GM12875 (cell line): ENCODE measurements at regions not wholly inside any gene's neighbourhood (a gene's known extent, or its start where the extent isn't known, plus 50 kb on each side); places are given as distances from the start of the nearest gene placed in this dataset.

Experiments
- H3K4me3 ChIP-seq: one replicate; pipeline ENCODE4 v1.5.1; 2011; ENCODE audit warnings: low read depth, low read length, control low read depth
- CTCF ChIP-seq: IDR thresholded peaks from 2 replicates; pipeline ENCODE4 v1.5.1; 2011; ENCODE audit warnings: low read depth, mild to moderate bottlenecking, control low read depth, inconsistent platforms, low read length, moderate library complexity, borderline replicate concordance; ENCODE audit not compliant: insufficient read depth

- TF ChIP-seq CTCF: no peak
- H3K4me3 ChIP-seq: no peak overlapping the region
Observed at GRCh38 chr7:46637793-46638735, 717.0 kb upstream of the IGFBP3 start.

DNA sequence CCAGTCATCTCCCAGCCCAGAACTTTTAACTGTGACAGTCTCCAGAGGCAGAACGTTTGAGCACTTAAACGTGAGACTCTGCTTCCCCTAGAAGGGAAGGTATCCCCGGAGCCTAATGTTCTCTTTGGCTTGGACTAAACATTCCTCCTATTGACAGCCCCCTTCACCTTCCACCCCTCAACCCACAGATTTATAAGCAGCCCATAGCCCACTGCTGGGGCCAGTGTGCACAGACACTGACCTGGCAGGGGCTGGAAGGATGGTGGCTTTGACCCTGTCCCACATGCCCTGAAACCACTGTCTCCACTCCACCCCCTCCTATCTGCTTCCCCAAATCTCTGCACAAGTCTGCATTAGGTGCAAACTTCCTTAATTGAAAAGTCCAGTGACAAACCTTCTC, 715.0 kb upstream of the IGFBP3 start:
- no peak overlapping the region for H3K4me3 ChIP-seq
- no peak for TF ChIP-seq CTCF

DNA sequence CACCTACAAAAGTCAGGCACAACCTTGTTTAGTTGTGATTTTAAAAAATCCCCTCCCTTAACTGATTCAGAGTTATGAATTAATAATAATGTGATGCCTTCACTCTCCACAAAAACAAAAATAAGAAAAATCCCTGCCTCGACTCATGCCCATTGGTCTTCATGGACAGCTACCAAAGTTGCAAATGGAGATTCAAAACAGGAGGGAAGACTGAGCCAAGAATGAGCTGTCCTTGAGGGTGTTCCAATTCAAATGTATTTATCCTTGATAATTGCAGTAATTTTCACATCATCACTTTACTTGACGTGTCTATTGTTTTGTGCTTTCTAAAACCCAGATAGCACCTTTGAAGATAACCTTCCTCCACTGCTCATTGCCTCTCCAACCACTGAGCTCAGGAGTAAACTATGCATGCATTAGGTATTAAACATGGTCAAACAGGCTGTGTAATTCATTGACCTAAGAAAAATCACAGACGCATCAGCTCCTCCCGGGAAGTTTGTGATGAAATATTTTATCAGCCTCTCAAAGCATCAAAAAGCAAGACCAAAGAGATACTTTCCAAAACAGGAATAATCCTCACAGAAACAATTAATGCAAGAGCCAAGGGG, 712.7 kb upstream of the IGFBP3 start:
- H3K4me3 ChIP-seq: no peak overlapping the region
- TF ChIP-seq CTCF: no peak

DNA sequence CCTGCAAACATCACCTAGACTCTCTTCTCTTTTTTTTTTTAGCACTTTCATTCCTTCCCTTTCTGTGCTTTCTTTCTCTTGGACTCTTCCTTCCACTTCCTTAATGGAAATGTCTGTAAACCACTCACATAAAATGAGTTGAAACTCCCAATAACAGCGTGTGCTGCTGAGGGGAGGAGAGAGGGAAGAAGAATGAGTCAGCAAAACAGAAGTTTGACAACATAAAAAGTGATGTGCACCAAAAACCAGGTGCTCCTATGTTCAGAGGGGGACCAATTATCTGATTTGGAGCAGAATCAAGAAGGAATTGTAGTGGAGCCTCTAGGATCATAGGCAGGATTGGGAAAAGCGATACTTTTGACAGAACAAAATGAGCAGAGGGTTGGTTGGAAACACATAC, 712.1 kb upstream of the IGFBP3 start:
- no peak for TF ChIP-seq CTCF
- H3K4me3 ChIP-seq: no peak overlapping the region

DNA sequence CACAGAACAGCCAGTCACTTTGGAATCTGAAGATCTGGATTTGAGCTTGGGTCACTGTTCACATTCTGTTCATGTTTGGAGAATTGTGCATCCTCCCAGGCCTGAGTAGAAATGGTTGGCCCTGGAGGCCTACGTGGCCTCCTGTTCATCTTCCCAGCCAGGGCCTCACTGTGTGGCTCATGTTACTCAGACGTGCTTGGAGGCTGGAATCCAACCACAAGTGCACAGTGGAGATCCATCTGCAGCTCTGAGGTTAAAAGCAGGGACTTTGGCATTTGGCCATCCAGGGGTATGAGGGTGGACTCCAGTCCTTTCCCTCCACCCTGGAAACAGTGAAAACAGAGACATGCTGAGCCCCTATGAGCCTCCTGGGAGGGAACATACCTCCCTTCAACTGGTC, 709.0 kb upstream of the IGFBP3 start:
- H3K4me3 ChIP-seq: no peak overlapping the region
- no peak for TF ChIP-seq CTCF

DNA sequence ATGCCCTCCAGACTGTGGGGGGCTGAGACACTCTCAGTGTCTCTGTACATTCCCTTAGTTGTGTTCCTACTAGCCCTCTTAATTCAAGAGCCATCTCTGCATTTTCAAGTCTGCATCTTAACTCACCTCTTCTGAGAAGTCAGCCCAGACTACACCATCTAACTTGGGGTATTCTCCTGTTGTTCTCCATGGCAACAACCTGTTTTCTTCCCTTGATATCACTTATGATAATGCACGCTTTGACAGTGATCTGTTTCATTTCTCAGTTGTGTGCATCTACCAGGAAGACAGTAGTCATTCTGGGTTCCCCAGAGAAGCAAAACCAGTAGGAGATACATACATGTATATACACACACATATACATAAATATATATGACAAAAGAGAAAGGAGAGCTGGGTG, 707.3 kb upstream of the IGFBP3 start:
- no peak for TF ChIP-seq CTCF
- H3K4me3 ChIP-seq: no peak overlapping the region

DNA sequence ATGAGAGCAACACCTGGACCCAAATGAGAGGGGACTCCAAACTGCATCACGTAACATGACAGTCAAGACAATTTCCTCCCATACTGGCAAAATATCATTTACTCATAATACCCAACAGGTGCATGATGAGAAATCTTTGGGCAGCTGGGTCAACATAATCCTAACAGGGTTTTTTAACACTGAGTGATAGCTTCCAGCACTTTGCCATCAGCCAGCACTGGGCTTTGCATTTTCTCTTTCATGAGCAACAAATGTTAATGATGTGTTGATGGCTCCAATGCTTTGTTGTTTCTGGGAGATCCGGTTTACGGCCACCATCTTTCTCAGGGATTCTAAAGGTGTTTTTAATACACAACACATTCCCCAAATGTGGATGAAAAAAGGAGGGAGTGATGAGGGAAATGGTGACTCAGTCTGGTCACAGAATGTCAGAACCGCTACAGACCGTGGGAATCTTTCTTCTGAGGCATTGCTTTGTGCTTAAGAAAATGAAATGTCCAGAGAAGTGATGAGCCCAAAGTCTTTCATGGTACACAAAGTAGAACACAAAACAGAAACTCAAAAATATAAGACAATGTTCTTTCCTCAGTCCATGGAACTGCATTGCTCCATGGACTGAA, 705.7 kb upstream of the IGFBP3 start:
- TF ChIP-seq CTCF: no peak
- no peak overlapping the region for H3K4me3 ChIP-seq
